Duodenal mucosa (tissue), 2 donors: ENCODE measurements at regions not wholly inside any gene's neighbourhood (a gene's known extent, or its start where the extent isn't known, plus 50 kb on each side); places are given as distances from the start of the nearest gene placed in this dataset.

Experiments
- H3K27ac ChIP-seq: one replicate; pipeline ENCODE4 v1.7.0; 2013; ENCODE audit warnings: low read depth, low read length
- H3K27me3 ChIP-seq, 2 donors: one replicate each; pipeline ENCODE4 v1.7.0; 2013; ENCODE audit warnings: low read length in 2 of 2, control low read depth in 1 of 2; ENCODE audit not compliant: insufficient read depth in 2 of 2, control insufficient read depth in 1 of 2
- H3K36me3 ChIP-seq, 2 donors: one replicate each; pipeline ENCODE4 v1.7.0; 2013; ENCODE audit warnings: low read length in 2 of 2, control low read depth in 1 of 2; ENCODE audit not compliant: insufficient read depth in 2 of 2, control insufficient read depth in 1 of 2
- H3K4me1 ChIP-seq, 2 donors: one replicate each; pipeline ENCODE4 v1.7.0; 2013; ENCODE audit warnings: low read length in 2 of 2, control low read depth in 1 of 2; ENCODE audit not compliant: insufficient read depth in 2 of 2, control insufficient read depth in 1 of 2
- H3K4me3 ChIP-seq, 2 donors: one replicate each; pipeline ENCODE4 v1.7.0; 2013; ENCODE audit warnings: low read length in 2 of 2, low read depth in 1 of 2
- H3K9ac ChIP-seq, 2 donors: one replicate each; pipeline ENCODE4 v1.7.0; 2013; ENCODE audit warnings: low read length in 2 of 2, low read depth in 1 of 2
- H3K9me3 ChIP-seq, 2 donors: one replicate each; pipeline ENCODE4 v1.7.0; 2013; ENCODE audit warnings: low read length in 2 of 2, control low read depth in 1 of 2; ENCODE audit not compliant: control insufficient read depth in 1 of 2

DNA sequence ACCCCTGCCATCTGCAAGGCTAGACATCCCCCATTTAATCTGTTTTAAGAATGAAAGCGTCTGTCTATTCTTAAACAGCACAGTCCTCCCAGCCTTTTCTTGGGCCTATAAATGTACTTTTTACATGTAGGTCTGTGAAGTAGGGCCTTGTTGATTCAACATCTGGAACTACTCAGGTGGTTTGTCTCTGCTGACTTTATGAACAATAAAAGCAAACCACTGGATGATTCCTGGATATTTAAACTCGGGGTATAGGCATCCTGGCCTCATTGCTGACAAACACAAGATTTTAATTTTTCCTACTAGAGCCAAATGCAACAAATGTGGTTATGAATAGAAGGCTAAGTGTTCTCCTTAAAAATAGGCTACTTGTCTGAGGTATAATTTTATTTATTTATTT, 198.3 kb downstream of the WDR11 start:
- Histone ChIP-seq H3K4me1 (no peaks in the 10 kb centered on the region), H3K36me3 (no peaks in the 10 kb centered on the region), H3K9ac (no peak overlapping the region), H3K27me3 (no peaks in the 10 kb centered on the region), H3K27ac (no peak overlapping the region), H3K4me3 (no peak overlapping the region), H3K9me3 (no peaks in the 10 kb centered on the region)

DNA sequence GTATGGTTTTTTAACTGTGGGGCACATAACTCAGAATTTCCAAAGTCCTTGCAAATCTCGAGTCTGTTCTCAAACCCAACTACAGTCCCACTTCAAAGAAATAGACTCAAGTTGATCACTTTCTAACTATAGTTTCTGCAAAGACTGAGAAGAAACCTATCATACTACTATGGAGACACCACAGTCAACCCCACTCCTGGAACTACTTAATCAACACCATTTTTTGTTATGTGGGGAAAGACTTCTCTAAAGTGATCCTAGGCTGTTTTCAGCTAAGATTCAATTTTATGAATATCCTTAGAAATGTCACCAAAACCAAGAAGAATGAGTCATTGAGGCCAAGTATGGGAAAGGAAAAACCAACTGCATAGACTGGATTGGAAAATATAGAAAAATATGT, 198.8 kb downstream of the WDR11 start:
- Histone ChIP-seq H3K9me3 (no peaks in the 10 kb centered on the region), H3K9ac (no peak overlapping the region), H3K27ac (no peak overlapping the region), H3K36me3 (no peaks in the 10 kb centered on the region), H3K27me3 (no peaks in the 10 kb centered on the region), H3K4me1 (no peaks in the 10 kb centered on the region), H3K4me3 (no peak overlapping the region)

DNA sequence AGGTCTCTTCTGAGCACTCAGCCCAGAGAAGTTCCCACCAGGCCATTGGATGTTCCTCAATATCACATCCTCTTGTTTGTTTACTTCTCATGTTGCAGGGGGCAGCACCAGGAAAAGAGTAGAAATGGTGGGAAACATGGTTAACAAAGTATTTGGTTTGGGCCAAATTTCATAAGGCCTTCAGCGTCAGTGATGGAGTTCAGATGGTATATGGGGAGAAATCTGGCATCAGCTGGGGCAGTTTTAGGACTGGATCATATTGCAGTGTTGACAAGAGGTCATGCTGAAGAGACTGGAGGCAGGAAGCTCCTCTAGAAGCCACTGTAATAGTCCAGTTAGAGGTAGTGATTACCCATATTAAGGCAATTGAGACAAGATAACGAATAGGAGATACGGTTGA, 200.0 kb downstream of the WDR11 start:
- Histone ChIP-seq H3K4me1 (no peaks in the 10 kb centered on the region), H3K4me3 (no peak overlapping the region), H3K27ac (no peak overlapping the region), H3K9ac (no peak overlapping the region), H3K36me3 (no peaks in the 10 kb centered on the region), H3K9me3 (no peaks in the 10 kb centered on the region), H3K27me3 (no peaks in the 10 kb centered on the region)

DNA sequence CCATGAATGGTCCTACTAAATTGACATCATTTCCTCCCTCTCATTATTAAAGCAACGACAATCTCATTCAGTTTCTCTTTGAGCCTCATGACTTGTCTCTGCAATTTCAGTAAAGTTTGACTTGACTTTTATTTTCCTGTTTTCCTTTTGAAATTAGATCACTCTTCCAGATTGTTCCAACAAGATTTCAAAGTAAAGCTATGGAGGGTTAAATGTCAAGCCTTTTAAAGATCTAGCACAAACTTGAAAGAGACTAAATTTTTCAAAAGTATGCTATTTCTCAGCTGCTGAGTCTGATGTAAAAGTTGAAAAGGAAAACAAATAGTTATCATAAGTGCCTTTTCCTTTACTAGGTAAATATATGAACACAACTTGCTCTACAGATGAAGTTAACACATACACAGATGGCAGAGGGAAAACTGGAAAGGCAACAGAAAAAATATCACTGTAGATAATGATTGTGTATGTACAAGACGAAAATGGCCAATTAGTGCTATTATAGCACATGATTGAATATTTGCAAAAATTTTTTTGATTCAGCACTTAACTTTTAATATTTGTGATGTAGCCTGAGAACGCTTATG, 200.6 kb downstream of the WDR11 start:
- H3K27ac ChIP-seq, result no peak overlapping the region
- no peaks in the 10 kb centered on the region for H3K27me3 ChIP-seq
- H3K4me3 ChIP-seq, result no peak overlapping the region
- no peak overlapping the region for H3K9ac ChIP-seq
- no peaks in the 10 kb centered on the region for H3K36me3 ChIP-seq
- no peaks in the 10 kb centered on the region for H3K9me3 ChIP-seq
- peaks cover 0 to 3% of the 10 kb centered on the region in 2 donors for H3K4me1 ChIP-seq

DNA sequence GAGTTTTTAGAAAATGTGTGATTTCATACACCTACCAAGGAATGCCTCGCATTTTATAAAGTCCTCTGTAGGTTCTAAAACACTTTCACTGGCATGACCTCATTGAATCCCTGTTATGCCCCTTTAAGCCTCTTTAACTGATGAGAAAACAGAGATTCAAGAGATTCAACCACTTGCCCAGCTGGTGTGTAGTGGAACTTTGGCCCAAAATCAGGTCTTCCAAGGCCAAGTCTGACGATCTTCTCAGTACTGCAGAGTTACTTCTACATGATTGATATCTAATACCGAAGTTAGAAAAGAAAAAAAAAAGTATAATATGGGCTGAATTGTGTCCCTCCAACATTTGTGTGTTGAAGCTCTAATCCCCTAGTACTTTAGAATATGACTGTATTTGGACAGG, 202.0 kb downstream of the WDR11 start:
- H3K36me3 ChIP-seq, result no peaks in the 10 kb centered on the region
- H3K9ac ChIP-seq, result no peak overlapping the region
- no peaks in the 10 kb centered on the region for H3K27me3 ChIP-seq
- no peak overlapping the region for H3K27ac ChIP-seq
- peaks cover 0 to 3% of the 10 kb centered on the region in 2 donors for H3K4me1 ChIP-seq
- no peak overlapping the region for H3K4me3 ChIP-seq
- no peaks in the 10 kb centered on the region for H3K9me3 ChIP-seq

DNA sequence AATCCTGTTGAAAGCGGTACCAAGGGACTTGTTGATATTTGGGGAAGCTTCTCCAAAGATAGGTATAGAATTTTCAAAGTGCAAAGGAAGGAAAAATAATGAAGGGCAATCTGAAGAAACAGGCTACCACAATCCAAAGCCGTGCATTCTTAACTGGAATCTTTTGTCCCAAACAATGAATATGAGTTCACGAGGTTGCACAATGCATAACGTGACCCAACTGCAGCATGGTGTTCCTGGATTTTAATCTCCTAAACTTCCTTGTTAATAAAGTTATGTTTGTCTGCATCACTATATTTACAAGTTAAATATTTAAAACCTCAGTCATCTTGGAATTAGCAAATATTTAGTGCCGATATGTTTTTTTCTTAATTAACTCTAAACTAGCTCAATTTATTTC, 203.7 kb downstream of the WDR11 start:
- Histone ChIP-seq H3K4me1 (peaks cover 0 to 3% of the 10 kb centered on the region in 2 donors), H3K27me3 (no peaks in the 10 kb centered on the region), H3K4me3 (no peak overlapping the region), H3K27ac (no peak overlapping the region), H3K36me3 (no peaks in the 10 kb centered on the region), H3K9ac (no peak overlapping the region), H3K9me3 (no peaks in the 10 kb centered on the region)

DNA sequence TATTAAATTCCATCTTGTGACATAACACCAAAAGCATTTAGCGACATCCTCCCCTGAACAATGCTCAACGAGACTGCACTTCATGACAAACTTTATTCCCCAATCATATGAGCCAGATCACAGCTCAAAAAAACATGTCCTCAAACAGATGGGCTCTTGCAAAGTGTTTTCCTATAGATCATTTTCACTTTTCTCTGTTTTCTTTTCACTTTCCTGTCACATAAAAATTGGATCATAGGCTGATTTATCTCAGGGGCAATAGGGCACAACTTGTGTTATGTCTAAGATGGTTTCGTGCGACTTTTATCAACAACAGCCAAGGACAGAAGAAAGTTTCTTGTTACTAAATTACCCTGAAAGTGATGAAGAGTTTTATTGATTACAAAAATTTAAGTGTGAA, 206.1 kb downstream of the WDR11 start:
- Histone ChIP-seq H3K27ac (no peak overlapping the region), H3K4me1 (peaks cover 0 to 3% of the 10 kb centered on the region in 2 donors), H3K4me3 (no peak overlapping the region), H3K27me3 (no peaks in the 10 kb centered on the region), H3K9me3 (no peaks in the 10 kb centered on the region), H3K36me3 (no peaks in the 10 kb centered on the region), H3K9ac (no peak overlapping the region)

DNA sequence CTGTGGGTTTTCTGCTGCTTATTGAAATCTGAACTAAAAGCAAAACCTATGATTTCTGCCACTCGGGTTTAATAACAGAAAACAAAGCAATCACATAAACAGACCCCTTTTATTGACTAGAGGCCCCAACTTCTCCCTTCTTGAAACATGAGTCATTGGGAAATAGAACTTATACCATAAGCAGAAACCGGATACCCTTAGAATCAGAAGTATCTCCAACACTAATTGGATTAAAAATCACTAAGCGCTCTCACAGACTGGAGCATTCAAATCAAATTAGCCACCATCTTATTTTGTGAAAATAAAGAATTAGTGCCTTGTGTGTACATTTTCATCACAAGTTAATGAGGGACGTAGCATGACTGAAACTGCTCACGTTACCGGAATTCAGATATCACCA, 206.9 kb downstream of the WDR11 start:
- no peaks in the 10 kb centered on the region for H3K9me3 ChIP-seq
- H3K36me3 ChIP-seq, result no peaks in the 10 kb centered on the region
- no peak overlapping the region for H3K27ac ChIP-seq
- H3K4me1 ChIP-seq, result peaks cover 2 to 3% of the 10 kb centered on the region in 2 donors
- no peaks in the 10 kb centered on the region for H3K27me3 ChIP-seq
- no peak overlapping the region for H3K9ac ChIP-seq
- H3K4me3 ChIP-seq, result no peak overlapping the region

DNA sequence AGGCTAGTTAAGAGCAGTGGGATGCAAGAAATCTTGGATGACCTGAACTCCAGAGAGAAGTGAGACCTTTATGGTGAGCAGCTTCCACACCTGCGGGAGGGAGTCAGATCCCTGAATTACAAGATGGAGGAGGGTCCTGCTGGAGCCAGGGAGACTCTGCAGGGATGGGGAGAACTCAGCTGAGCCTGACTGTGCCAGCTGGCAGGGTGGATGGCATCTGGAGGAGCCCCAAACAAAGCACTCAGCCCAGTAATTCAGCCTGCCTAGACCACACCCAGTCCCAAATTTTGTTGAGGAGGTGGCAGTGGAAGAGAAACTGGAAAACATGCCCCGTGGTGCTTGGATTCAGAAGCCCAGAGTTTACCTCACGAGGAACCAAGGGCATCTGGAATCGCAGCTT, 208.2 kb downstream of the WDR11 start:
- Histone ChIP-seq H3K9me3 (no peaks in the 10 kb centered on the region), H3K27me3 (no peaks in the 10 kb centered on the region), H3K36me3 (no peaks in the 10 kb centered on the region), H3K4me1 (peaks cover 13 to 15% of the 10 kb centered on the region in 2 donors), H3K4me3 (no peak overlapping the region), H3K27ac (no peak overlapping the region), H3K9ac (no peak overlapping the region)

DNA sequence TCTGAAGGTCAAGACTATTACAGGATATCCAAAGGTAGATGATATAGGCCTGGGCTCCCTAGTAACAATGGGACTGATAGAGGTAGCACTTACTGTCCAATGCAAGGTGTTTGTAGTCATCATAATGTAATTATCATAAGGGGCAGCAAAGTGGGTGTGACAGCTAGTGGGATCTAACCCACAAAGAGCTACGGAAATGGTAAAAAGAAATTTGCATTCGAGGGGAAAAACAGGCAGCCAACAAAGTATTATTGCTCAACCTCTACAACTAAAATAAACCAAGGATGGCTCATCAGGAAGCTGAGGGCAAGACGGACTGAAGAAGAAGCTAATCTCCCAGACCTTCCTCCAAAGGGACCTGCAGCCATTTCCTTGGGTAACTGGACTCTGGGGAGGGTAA, 211.0 kb downstream of the WDR11 start:
- peaks cover 13 to 15% of the 10 kb centered on the region in 2 donors for H3K4me1 ChIP-seq
- no peaks in the 10 kb centered on the region for H3K27me3 ChIP-seq
- no peak overlapping the region for H3K27ac ChIP-seq
- no peak overlapping the region for H3K9ac ChIP-seq
- no peak overlapping the region for H3K4me3 ChIP-seq
- H3K9me3 ChIP-seq, result no peaks in the 10 kb centered on the region
- no peaks in the 10 kb centered on the region for H3K36me3 ChIP-seq

DNA sequence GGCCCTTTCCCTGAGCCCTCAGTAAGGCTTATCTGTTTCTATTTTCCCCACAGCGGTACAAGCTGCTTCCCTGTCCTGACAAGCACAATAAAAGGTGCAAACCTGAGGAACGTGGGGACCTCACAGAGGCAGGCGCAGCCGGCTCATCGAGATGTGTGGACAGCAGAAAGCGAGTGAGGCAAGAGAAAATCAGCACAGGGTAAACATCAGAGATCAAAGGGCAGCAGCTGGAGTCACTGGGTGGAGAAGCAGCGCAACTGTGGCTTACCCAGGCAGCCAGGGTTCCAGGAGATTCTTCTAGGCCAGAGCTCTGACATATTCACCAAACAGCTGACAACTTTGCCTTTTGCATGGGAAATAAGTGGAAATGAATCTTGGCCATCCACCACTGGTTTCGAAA, 212.6 kb downstream of the WDR11 start:
- no peaks in the 10 kb centered on the region for H3K36me3 ChIP-seq
- H3K27me3 ChIP-seq, result no peaks in the 10 kb centered on the region
- H3K9ac ChIP-seq, result no peak overlapping the region
- no peak overlapping the region for H3K27ac ChIP-seq
- H3K4me1 ChIP-seq, result peaks cover 13 to 15% of the 10 kb centered on the region in 2 donors
- no peaks in the 10 kb centered on the region for H3K9me3 ChIP-seq
- no peak overlapping the region for H3K4me3 ChIP-seq
